ENCODE measurements at regions not wholly inside any gene's neighbourhood (a gene's known extent, or its start where the extent isn't known, plus 50 kb on each side); places are given as distances from the start of the nearest gene placed in this dataset.
A peak's percentile ranks its signal among the peaks of the same experiment; 100 is the strongest.
"Not testable (repeated sequence)": the region's sequence is repeated elsewhere in the genome, so short reads cannot be mapped to it uniquely, and the experiment has no call there.

DNA sequence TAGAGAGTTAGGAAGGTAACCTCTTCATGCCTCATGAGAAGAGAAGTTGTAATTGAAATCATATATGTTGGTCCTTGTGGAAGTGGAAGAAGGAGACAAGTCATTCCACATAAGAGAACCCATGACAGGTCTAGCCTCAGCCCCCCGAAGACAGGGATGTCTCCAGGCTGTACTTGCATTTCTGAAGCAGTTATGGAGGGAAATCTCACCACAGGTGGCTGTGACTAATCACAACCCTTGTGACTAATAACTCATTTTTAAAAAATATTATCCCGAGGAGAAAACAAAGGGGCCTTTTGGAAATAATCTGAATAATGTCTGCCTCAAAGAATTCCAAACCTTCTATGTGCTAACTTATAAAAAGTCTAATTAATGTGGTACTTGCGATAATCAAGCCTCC is 262.1 kb upstream of the RPS23 start:
- no peak for DNase-seq

DNA sequence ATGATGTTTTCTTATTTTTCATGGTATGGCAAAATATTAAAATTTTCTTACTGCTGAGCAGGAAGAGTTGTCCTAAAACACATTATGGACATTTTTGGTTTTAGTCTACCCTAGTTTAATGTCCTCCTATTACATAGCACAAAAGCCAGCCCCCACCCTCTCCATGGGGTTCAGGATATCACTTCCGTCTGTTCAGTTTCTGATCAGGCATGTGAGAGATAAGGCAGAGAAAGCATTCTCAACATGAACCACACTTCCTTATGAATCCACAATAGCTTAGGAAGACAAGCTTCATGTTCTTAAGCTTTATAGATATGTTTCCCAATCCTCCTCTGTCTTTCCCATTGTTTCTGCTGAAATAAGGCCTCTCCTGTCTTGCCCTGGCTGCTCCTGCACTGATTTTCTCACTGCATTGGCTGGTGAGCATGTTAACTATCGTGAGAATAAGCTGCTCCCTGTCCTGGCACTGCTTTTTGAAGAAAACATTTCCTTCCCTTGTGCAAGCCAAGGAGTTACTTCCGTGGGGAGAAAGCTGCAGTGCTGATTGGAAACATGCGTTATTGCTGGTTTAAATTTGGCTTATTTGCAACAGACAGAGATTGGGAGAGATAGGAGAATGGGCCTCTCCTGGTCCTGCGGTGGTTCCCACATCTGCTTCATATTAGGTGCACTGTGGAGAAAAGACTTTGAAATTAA is 260.3 kb upstream of the RPS23 start:
- DNase-seq, result no peak

DNA sequence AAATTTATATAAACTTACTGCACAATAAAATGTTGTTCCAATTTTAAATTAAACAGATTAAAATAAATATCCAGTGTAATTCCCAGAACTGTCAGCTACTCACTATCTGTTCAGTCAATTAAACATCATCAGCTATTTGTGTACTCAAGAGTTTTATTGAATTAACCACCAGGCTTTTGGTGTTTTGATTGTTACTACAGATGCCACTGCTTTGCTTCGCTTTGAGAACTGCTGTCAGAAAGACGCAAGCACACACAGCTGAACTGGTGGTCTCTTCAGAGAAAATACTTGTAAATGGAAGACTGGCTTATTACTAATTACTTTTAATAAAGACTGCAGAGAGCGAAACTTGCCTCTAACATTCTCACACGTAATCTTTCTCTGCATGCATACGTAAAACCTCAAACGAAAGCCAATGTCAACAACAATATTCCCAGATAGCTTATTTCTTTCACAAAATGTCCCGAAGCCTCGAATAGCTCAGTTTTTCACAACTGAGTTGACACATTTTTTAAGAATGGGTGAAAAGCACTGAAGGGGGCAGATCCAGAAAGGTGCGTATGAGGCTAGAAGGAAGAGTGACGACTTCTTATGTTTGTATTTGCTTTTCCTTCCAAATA is 259.6 kb upstream of the RPS23 start:
- no peak for DNase-seq

DNA sequence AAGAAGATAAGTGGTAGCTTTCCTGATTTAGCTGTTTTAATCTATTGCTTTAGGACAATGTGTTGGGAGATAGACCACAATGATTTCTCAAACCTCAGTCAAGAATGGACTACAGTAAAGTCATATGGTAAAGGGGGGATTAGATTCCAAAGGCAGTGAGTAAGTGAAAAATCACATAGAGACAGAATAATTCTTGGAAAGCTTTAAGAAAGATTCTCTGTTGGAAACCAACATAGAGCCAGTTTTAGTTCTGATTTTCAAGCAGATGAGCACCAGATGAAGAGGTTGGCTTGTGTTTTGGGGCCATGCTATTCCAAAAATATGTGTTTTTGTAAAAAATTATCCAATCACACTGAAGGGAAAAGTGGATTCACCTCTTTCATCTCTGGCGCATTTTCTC is 256.8 kb upstream of the RPS23 start:
- DNase-seq, result no peak

DNA sequence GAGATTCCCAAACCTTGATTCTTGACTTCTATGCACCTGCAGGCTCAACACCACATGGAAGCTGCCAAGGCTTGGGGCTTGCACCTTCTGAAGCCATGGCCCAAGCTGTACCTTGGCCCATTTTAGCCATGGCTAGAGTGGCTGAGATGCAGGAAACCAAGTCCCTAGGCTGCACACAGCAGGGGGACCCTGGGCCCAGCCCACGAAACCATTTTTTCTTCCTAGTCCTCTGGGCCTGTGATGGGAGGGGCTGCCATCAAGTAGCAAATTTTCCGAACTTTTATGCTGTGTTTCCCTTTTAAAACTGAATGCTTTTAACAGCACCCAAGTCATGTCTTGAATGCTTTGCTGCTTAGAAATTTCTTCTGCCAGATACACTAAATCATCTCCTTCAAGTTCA is 253.9 kb upstream of the RPS23 start:
- not testable (repeated sequence) for DNase-seq

DNA sequence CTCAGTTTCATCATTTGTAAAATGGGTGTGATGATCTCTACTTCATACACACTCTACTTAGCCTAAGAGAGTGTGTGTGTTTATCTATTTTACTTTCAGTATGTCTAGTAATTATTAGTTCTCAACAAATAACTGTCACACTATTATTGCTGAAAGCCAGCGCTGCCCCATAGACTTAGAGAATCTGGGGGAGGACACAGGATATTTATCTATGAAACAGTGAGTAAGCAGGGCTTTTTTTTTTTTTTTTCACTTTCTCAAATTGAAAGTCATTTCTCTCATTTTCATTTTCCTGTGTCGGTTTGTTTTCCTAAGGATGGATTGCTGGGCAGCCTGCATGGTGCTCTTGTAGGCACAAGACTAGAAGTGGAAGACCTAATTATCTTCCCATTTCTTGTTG is 248.4 kb upstream of the RPS23 start:
- DNase-seq, result no peak

DNA sequence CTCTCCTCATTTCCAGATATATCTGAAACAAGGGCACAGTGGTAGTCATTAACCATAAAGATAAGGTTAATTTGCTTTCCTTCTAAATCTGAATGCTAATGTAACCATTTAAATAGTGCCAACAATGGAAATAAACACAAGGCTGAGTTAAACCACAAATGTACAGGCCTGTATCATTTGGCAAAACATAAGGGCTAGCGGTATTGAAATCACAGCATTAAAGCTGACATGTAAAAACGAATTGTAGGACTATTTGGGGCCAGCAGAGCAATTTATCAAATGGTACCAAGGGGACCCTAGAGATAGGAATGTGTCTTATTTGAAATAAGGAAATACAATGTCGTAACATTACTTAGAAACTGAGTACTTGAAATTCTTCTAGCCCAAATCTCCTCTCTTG is 247.5 kb upstream of the RPS23 start:
- DNase-seq, result no peak

DNA sequence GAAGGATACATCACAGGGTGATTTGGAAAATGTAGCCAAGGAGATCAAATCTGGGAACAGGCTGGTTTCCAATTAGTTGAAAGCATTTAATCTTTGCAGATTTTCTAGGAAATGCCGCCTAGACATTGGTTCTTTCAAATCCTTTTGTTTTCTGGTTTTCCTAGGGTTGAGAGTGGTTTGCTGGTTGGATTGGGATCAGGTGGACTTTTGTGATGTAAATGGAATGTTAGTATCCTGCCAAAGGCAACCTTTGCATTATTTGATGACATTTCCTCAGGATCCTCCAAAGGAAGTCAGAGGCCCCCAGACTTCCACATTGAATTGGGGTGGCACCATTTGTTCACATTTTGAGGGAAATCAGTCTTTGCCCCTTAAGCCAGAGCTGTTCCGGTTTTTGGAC is 245.5 kb upstream of the RPS23 start:
- no peak for DNase-seq

DNA sequence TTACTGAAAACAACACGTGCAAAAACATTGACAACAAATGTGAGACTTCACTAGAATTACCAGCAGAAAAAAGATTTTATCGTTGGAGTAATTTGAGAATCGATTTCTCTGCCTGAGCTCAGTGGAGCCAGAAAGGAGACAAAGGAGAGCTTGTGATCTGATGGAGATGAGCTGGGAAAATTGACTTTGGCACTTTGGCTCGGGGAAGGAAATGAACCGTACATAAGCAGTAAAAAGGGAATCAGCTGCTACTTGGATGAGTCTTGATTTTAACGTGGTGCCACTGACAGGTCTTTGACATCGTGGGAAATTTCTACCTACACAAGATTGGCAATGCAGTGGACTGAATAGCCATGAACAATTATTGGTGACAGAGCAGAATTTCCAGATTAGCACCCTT is 244.7 kb upstream of the RPS23 start:
- DNase-seq, result no peak

DNA sequence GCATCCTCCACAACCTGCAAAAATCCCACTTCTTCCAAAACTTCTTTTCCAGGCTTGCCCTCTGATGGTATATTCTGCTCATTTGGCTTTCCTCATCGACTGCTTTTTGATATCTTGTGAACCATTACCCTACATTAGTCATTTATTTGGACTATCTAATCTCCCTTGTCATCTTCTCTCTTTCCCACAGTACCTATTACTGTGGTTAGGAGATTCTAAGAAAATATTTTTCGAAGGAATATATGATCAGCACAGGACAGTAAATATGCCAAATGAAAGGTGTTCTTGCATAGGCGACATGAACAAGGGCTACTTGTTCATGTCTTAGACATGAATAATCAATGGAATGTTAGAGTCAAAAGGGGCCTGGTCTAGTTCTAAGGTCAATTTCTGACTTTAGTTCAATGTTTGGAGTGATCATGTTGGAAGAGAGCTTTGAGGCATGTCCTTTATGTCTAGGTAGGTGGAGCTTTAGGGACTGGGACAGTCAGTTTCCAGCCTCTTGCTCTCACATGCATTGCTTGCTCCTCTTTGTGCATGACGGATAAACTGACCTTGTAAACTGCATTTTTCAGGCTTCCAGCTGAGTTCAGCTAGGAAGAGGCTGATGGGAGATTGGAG is 243.4 kb upstream of the RPS23 start:
- DNase-seq, result no peak

DNA sequence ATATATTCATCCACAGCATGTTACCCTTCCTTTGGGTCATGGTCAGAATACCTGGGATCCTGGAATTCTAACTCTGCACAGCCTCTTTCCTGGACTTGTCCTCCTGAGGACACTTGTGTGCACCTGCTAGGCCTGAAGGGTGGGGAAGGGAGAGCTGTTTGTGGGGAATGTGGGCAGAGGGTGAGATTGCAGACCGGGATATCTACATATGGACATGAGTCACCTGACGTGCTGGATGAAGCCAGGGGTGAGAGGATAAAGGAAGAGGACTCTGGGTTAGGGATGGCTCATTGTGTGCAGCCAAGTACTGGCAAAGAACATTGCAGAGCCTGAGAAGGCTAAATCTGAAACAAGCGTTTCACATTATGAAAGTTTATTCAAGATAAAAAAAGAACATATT is 241.4 kb upstream of the RPS23 start:
- DNase-seq, result no peak

DNA sequence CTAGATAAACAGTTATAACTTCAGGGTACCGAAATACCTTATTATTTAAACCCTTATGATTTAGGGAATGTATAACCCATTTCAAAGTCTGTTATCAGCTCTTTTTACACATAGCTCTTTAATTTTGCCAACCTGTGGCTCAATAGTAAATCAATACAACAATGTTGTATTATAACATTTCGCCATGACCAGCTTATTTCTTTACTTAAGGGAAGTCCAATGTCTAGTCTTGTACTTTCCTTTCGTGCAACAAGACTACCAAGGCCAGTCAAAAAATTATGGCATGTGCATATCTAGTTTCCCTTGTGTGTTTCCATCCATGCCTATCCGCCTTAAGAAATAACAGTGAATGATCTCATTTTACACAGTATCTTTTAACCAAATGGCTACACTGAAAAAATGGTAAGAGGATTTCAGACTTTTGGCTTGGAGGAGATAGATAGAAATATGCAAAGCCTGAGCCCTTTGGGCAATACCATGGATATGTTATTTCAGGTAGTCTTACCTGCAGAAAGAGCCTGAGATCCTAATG is 239.5 kb upstream of the RPS23 start:
- no peak for DNase-seq

DNA sequence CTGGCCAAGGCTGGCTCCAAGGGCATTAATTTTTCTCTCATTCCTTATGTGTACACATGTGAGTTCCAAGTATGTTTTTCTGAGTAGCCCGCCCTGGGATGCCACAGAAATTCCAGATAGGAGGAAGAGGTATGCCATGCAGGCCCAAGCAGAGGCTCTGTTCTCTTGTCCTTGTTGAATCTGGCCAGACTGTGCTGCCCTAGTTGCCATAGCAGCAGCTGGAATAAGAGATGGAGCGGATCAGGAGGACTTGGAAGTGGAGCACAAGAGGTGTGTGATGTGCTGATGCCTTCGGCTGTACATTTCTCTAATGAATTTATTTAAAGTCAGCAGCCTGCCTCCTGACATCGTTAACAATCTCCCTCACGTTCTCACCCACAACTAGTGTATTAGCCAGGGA is 235.6 kb upstream of the RPS23 start:
- DNase-seq, result peak; percentile 15

DNA sequence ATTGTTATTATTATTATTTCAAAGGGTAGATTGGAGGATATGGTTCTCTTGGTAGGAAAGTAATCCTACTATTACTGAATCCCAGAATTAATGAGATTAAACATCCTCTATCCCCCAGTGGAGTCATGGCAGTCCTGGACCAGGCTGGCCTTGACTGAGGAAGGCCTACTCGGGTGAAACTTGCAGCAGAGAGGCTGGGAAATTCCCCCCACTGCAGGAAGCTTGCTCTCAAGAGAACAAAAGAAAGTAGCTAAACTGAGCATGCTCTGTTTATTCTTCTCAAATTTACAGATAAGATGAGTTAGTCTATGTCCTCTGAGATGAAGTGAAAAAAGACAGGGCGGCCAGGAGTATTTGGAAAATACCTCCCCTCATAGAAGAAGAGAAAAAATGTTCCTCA is 233.9 kb upstream of the RPS23 start:
- no peak for DNase-seq

DNA sequence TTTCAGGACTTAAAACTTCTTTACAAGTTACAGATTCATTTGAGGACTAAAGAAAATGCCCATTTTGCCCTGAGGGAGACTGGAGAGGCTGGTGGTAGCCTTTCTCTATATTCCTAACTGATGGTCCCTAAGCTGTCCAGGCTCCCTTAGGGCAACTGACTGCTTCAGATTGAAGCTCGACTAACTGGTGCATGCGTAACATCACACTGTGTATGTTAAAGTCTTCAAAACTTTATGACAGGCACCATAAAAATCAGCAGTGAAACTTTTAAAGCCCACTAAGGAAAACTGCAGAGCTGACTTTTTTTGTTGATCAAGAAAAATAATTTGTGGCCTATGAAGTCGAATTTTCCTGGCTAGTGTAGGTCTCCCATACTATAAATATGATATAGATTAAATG is 233.0 kb upstream of the RPS23 start:
- DNase-seq, result no peak

DNA sequence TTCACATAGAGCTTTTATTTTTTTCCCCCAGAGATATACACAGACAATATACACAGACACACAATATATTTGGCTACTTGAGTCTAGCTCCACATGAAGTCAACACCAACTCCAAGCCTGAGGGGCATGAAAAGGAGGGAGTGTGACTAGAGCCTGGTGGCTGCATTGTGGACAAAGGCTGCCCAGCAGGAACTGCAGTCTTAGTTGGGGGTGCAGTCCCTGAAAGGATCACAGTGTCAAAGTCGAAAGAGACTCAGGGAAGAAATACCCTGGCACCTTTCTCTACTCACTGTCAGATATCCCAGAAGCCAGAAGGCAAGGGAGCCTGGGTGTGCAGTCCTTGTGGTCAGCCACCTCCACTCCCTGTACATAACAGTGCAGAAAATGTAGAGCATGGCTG is 231.6 kb upstream of the RPS23 start:
- DNase-seq, result no peak

DNA sequence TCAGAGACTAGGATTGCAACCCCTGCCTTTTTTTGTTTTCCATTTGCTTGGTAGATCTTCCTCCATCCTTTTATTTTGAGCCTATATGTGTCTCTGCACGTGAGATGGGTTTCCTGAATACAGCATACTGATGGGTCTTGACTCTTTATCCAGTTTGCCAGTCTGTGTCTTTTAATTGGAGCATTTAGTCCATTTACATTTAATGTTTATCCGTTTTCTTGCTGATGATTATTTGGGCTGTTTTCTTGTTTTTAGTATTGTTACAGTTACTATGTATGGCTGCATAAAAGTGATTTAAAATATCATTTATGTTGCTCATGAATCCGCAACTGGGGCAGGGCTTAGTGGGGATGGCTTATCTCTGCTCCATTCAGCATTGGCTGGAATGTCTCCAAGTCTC is 228.2 kb upstream of the RPS23 start:
- DNase-seq, result not testable (repeated sequence)

DNA sequence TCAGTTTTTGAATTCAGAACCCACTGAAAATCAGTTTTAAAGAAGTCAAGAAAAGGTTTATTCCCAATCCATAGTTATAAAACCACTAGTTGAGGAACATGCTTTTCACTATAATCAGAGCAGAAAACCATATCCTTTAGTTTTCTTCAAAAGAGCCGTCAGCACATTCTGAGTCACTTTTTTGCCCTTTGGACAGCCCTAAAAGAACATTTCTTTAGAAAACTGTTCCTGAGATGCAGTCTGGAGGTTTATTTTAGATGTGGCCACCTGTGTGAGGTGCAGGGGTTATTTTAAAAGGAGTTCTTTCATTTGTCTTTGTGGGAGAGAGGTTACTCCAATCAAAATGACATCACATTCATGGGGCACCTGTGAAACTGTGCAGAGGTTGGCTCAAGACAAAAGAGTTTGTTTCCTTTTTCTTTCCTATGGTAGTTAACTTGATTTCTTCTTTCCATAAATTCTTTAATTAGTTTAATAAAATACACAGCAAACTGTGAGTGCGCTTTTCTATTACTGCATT is 221.6 kb upstream of the RPS23 start:
- DNase-seq, result no peak

DNA sequence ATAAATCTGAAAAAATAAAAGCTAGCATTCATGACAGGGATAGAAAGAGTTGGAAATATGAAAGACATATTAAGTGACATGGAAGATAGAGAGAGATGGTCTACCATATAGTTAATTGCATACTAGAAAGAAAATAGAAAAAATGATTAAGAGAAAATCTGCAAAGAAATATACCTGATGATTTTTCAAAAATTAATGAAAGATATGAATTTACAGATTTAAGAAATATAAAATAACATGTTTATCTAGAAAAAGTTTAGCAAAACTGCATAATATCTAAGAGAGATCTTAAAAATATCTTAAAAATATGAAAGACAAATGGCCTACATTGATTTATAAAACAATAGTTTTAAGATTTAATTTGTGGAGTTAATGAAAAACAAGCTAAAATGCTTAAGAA is 219.1 kb upstream of the RPS23 start:
- no peak for DNase-seq

DNA sequence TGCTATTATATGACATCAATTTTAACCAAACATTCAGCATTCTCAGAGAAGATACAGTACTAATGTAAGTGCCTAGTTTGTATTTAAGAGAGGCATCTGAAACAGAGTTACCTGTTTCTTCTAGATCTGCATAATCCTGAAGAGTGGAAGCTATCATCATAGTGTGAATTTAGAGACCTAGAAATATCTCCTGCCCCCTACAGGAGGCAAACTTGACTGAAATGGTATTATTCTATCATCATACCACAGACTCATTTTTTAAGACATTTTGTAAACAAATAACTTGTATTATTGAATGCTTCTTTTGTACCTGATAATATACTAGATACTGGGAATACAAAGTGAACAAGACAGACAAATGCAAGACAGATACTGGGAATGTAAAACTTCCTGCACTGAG is 216.8 kb upstream of the RPS23 start:
- DNase-seq, result no peak

DNA sequence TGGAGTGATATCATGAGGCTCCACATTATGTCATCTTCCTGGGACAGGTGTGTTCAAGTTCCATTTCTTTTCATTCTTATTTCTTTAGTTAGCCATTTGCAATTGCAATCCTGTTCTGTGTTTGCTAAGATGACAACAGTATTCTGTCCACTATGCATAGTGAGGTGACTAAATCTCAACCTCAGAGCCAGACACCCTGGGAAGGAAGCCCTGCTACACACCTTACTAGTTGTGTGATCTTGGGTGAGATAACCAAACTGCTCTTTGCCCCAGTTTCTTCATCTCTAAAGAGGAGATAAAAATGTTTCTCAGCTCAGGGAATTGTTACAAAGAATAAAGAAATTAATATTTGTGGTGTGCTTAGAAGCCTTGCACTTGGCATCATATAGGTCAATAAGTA is 215.1 kb upstream of the RPS23 start:
- DNase-seq, result no peak

DNA sequence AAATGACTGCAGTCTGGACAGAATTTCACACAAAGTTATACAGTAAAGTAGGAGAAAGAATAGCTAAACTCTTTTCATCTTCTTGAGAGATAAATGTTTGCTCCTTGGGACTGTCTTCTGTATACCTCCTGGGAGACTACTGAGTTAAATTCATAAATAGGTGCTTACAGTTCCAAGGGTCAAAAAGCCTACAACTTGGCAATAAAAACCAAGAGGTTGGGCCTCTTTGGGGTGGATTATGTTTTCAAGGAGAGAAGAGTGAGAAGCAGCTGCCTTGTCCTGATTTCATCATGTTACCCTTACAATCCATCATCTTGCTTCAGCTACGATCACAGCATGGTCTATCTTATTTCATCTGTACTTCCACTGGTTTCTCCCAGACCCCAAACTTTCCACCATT is 213.2 kb upstream of the RPS23 start:
- DNase-seq, result no peak

DNA sequence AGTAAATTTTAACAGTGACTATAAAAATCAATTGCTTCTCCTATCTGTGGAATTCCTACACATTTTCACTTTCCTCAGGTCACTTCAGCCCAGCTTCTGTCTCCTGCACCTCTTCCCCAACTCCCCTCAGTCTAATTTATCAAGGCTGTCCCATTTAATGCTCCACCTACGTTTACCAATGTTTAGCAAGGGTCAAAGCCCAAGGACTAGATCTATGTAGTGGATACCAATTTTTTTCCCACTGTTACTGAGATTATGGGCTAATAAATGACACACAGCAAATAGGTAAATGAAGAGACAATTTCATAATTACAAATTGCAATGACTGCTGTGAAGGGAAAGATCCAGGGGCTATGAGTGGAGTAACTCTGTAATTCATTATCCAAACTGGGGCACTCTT is 211.5 kb upstream of the RPS23 start:
- DNase-seq, result no peak

DNA sequence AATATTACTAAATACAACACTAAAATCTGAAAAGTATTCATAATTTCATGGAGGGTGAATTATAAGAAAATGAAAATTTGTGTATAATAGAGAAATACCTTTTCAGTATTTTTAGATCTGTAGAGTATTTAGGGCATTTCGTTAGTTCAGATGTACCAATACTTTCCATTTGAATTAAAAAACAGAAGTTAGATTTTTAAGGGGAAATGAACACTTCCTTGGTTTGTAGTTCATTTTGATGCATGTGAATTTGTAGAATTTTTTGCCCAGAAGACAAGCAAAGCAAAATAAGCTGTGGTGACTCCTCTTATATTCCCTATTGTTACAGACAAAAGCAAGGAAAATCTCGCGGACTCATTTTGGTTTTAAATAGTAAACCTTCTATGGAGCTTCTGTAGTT is 209.0 kb upstream of the RPS23 start:
- no peak for DNase-seq
